ENCODE measurements at regions not wholly inside any gene's neighbourhood (a gene's known extent, or its start where the extent isn't known, plus 50 kb on each side); places are given as distances from the start of the nearest gene placed in this dataset.
"Not testable (repeated sequence)": the region's sequence is repeated elsewhere in the genome, so short reads cannot be mapped to it uniquely, and the experiment has no call there.

- Histone ChIP-seq H3K27ac (no peak overlapping the region), H3K4me3 (no peak overlapping the region)
Measured at GRCh38 chr9:1115370-1115769, 65.2 kb downstream of the DMRT2 start.

GRCh38 chr9:1117439-1117838 is 67.3 kb downstream of the DMRT2 start:
- no peak overlapping the region for H3K27ac ChIP-seq
- no peak overlapping the region for H3K4me3 ChIP-seq

GRCh38 chr9:1120500-1121165 is 70.5 kb downstream of the DMRT2 start:
- Histone ChIP-seq H3K4me3 (no peak overlapping the region), H3K27ac (no peak overlapping the region)

GRCh38 chr9:1125741-1126140 is 75.6 kb downstream of the DMRT2 start:
- no peak overlapping the region for H3K27ac ChIP-seq

GRCh38 chr9:1128046-1128445 is 77.9 kb downstream of the DMRT2 start:
- H3K4me3 ChIP-seq = no peak overlapping the region
- H3K27ac ChIP-seq = no peak overlapping the region

More at GRCh38 chr9:1125741-1126140, 75.6 kb downstream of the DMRT2 start:
- no peak overlapping the region for H3K4me3 ChIP-seq

GRCh38 chr9:1129382-1129781 is 79.2 kb downstream of the DMRT2 start:
- Histone ChIP-seq H3K27ac (no peak overlapping the region), H3K4me3 (no peak overlapping the region)

- Histone ChIP-seq H3K27ac (no peak overlapping the region), H3K4me3 (no peak overlapping the region)
Measured at GRCh38 chr9:1140057-1140456, 89.9 kb downstream of the DMRT2 start.

- H3K4me3 ChIP-seq = no peak overlapping the region
- no peak overlapping the region for H3K27ac ChIP-seq
Measured at GRCh38 chr9:1151691-1152090, 101.5 kb downstream of the DMRT2 start.

GRCh38 chr9:1152171-1152570 is 102.0 kb downstream of the DMRT2 start:
- no peak overlapping the region for H3K4me3 ChIP-seq
- no peak overlapping the region for H3K27ac ChIP-seq

GRCh38 chr9:1154739-1155138 is 104.6 kb downstream of the DMRT2 start:
- Histone ChIP-seq H3K27ac (no peak overlapping the region), H3K4me3 (no peak overlapping the region)

- Histone ChIP-seq H3K4me3 (no peak overlapping the region), H3K27ac (no peak overlapping the region)
Measured at GRCh38 chr9:1155602-1156001, 105.4 kb downstream of the DMRT2 start.

- Histone ChIP-seq H3K4me3 (no peak overlapping the region), H3K27ac (no peak overlapping the region)
Measured at GRCh38 chr9:1156794-1157550, 106.8 kb downstream of the DMRT2 start.

GRCh38 chr9:1157836-1158235 is 107.7 kb downstream of the DMRT2 start:
- H3K4me3 ChIP-seq = no peak overlapping the region
- no peak overlapping the region for H3K27ac ChIP-seq

GRCh38 chr9:1170918-1171317 is 120.8 kb downstream of the DMRT2 start:
- no peak overlapping the region for H3K27ac ChIP-seq
- H3K4me3 ChIP-seq = no peak overlapping the region

- no peak overlapping the region for H3K4me3 ChIP-seq
- H3K27ac ChIP-seq = no peak overlapping the region
Measured at GRCh38 chr9:1171546-1171945, 121.4 kb downstream of the DMRT2 start.

- H3K27ac ChIP-seq = no peak overlapping the region
- no peak overlapping the region for H3K4me3 ChIP-seq
Measured at GRCh38 chr9:1173211-1173610, 123.1 kb downstream of the DMRT2 start.

- H3K4me3 ChIP-seq = no peak overlapping the region
- H3K27ac ChIP-seq = no peak overlapping the region
Measured at GRCh38 chr9:1173993-1174392, 123.8 kb downstream of the DMRT2 start.

- Histone ChIP-seq H3K27ac (no peak overlapping the region), H3K4me3 (no peak overlapping the region)
Measured at GRCh38 chr9:1179366-1179765, 129.2 kb downstream of the DMRT2 start.

- no peak overlapping the region for H3K27ac ChIP-seq
- H3K4me3 ChIP-seq = no peak overlapping the region
Measured at GRCh38 chr9:1184146-1184545, 134.0 kb downstream of the DMRT2 start.

- not testable (repeated sequence) for H3K4me3 ChIP-seq, H3K27ac ChIP-seq
Measured at GRCh38 chr9:1187137-1187536, 137.0 kb downstream of the DMRT2 start.

- H3K4me3 ChIP-seq, H3K27ac ChIP-seq: not testable (repeated sequence)
Measured at GRCh38 chr9:1195636-1196035, 145.5 kb downstream of the DMRT2 start.

- H3K27ac ChIP-seq = no peak overlapping the region
- no peak overlapping the region for H3K4me3 ChIP-seq
Measured at GRCh38 chr9:1198085-1198484, 147.9 kb downstream of the DMRT2 start.

Data from skin epidermis (tissue), 12 donors.